ENCODE measurements at regions not wholly inside any gene's neighbourhood (a gene's known extent, or its start where the extent isn't known, plus 50 kb on each side); places are given as distances from the start of the nearest gene placed in this dataset.

GRCh38 chr14:85129921-85130320 is 400.0 kb upstream of the FLRT2 start:
- Histone ChIP-seq H3K27me3 (no peaks in the 10 kb centered on the region), H3K4me3 (no peak overlapping the region), H3K27ac (no peak overlapping the region), H3K36me3 (replicated peaks in 1 of 2) (no peaks in the 10 kb centered on the region), H3K4me1 (replicated peaks in 1 of 2) (no peaks in the 10 kb centered on the region), H3K9me3 (replicated peaks in 1 of 3) (peaks cover 0 to 4% (median 0%) of the 10 kb centered on the region in 3 donors)
- DNase-seq: no peak
- intact Hi-C loops (cut with DNase I): no loop called here
- 76 to 81% (median 78%) methylated on average over 2 of the region's 2 CpGs for WGBS, 4 donors
- no peak for TF ChIP-seq POLR2A (IDR thresholded peaks at IDR 0.05)
- TF ChIP-seq CTCF (IDR thresholded peaks at IDR 0.05): no peak

DNA sequence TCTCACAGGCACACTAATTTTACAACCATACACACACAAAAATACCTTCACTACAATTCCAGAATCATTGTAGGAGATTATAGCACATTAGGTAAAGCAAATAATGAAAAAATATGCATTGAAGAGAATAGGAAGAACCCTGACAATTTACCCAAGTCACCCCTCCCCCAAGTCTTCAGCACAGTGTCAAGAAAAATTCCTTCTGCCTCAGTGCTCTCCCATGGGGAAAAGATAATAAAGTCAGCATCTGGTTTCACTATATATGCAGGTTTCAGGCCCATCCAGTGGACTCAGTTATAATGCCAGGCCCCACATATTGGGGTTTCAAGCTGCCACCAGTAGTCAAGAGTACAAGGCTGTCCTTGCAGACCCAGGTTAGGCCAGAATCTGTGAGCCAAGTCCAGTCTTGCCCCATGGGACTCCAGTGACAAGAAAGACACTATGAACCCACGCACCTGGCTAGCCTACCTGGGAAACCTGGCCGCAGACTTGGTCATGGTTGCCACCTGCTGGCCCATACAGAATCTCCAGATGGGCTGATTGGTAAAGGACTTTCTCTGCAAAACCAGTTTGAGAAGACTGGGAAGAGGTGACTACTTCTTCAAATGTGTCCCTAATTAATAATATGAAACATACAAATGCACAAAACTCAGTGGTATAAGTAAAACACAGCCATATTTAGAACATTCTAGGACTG is 398.6 kb upstream of the FLRT2 start:
- intact Hi-C loops (cut with DNase I): no loop called here
- Histone ChIP-seq H3K27ac (no peak overlapping the region), H3K27me3 (no peaks in the 10 kb centered on the region), H3K9me3 (replicated peaks in 1 of 3) (peaks cover 0 to 4% (median 0%) of the 10 kb centered on the region in 3 donors), H3K4me3 (no peak overlapping the region), H3K4me1 (replicated peaks in 1 of 2) (no peaks in the 10 kb centered on the region), H3K36me3 (replicated peaks in 1 of 2) (no peaks in the 10 kb centered on the region)
- TF ChIP-seq POLR2A (IDR thresholded peaks at IDR 0.05) (no peak), CTCF (IDR thresholded peaks at IDR 0.05) (no peak)
- 85 to 95% (median 94%) methylated on average over 2 of the region's 2 CpGs for WGBS, 4 donors
- no peak for DNase-seq

DNA sequence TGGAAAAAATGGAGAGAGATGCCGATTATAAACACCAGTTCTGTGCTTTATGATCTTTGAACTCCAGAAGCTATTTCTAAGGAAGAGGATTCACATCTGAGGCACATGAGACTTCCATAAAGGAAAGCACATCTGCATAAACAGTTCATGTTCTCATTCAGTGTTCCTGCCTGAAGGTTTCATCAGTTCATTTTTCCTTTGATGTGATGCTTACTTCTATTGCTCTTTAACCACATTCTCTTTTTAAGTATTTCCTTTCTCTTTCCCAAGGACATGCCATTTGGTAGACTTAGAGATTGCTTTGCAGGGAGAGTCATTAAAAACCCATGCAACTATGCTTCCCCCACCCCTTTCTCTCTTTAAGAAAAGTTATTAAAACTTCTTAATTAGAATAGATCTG is 387.0 kb upstream of the FLRT2 start:
- Histone ChIP-seq H3K27ac (no peak overlapping the region), H3K27me3 (no peaks in the 10 kb centered on the region), H3K36me3 (replicated peaks in 1 of 2) (no peaks in the 10 kb centered on the region), H3K9me3 (replicated peaks in 1 of 3) (no peaks in the 10 kb centered on the region), H3K4me3 (no peak overlapping the region), H3K4me1 (replicated peaks in 1 of 2) (no peaks in the 10 kb centered on the region)
- TF ChIP-seq CTCF (IDR thresholded peaks at IDR 0.05) (no peak), POLR2A (IDR thresholded peaks at IDR 0.05) (no peak)
- intact Hi-C loops (cut with DNase I): no loop called here
- no peak for DNase-seq
- WGBS, 4 donors: 60 to 92% (median 65%) methylated on average over 1 of the region's 1 CpG

- Histone ChIP-seq H3K4me3 (no peak overlapping the region), H3K9me3 (replicated peaks in 1 of 3) (no peaks in the 10 kb centered on the region), H3K27ac (no peak overlapping the region), H3K27me3 (no peaks in the 10 kb centered on the region), H3K4me1 (replicated peaks in 1 of 2) (no peaks in the 10 kb centered on the region), H3K36me3 (replicated peaks in 1 of 2) (no peaks in the 10 kb centered on the region)
- DNase-seq: no peak
- TF ChIP-seq POLR2A (IDR thresholded peaks at IDR 0.05) (no peak), CTCF (IDR thresholded peaks at IDR 0.05) (no peak)
- 72 to 90% (median 83%) methylated on average over 3 of the region's 3 CpGs for WGBS, 4 donors
- intact Hi-C loops (cut with DNase I): no loop called here
Measured at GRCh38 chr14:85146779-85147178, 383.2 kb upstream of the FLRT2 start.
